HCT116 (cell line): ENCODE measurements at regions not wholly inside any gene's neighbourhood (a gene's known extent, or its start where the extent isn't known, plus 50 kb on each side); places are given as distances from the start of the nearest gene placed in this dataset.

Experiments
- ATAC-seq: fragments of 200-7000 bp; cut with Tn5 transposase; 2 replicates; pipeline ENCODE4 v1.9.1; 2020; ENCODE audit warnings: mild to moderate bottlenecking, moderate library complexity
- BruUV-seq: library from RNA; stranded (reverse); fragments of 400-500 nt; replicated peaks from 2 replicates; lab custom pipeline; 2021; lab: Mats Ljungman, UMichigan
- CTCF ChIA-PET: fragments of 300-600 bp; sonication (Branson Sonifier 250); formaldehyde crosslinking; loops from one replicate; lab custom pipeline; 2021; ENCODE audit warnings: antibody characterized with exemption; lab: Charles Lee
- POLR2A ChIA-PET: fragments of 300-600, 350-600 bp; sonication (Branson Sonifier 250); formaldehyde crosslinking; loops from one replicate; lab custom pipeline; 2021; ENCODE audit warnings: antibody characterized with exemption; lab: Charles Lee
- RAD21 ChIA-PET, 2 experiments: fragments of 300-600 bp; sonication (Branson Sonifier 250); formaldehyde crosslinking; loops; one replicate each; lab custom pipeline; 2023; ENCODE audit warnings: low total read pairs in 2 of 2; ENCODE audit not compliant: uncharacterized antibody in 2 of 2, unreplicated experiment in 2 of 2, low non-redundant PET in 1 of 2; lab: Charles Lee
- DNase-seq: peaks from one replicate; pipeline ENCODE4 v3.0.0-alpha.2; 2010; ENCODE audit warnings: low read depth, low spot score
- H2AFZ ChIP-seq: fragments of 200-600 bp; shearing (Covaris generic), sonication (generic); 2 replicates; pipeline ENCODE4 v1.6.1; 2017; ENCODE audit warnings: low read depth, mixed run types, mixed read lengths, antibody characterized with exemption, low read length; ENCODE audit not compliant: poor library complexity, severe bottlenecking
- H3K27ac ChIP-seq: 2 replicates; pipeline ENCODE4 v1.5.1; 2012; ENCODE audit warnings: low read depth, low read length
- H3K27me3 ChIP-seq: fragments of 200-600 bp; sonication (generic); 2 replicates; pipeline ENCODE4 v1.6.1; 2016; ENCODE audit warnings: mixed run types, low read length, mixed read lengths; ENCODE audit not compliant: insufficient read depth
- H3K36me3 ChIP-seq, 2 experiments: fragments of 200-500 bp in 1 of 2; fragments of 200-600 bp in 1 of 2; sonication (Bioruptor generic) in 1 of 2; sonication (generic) in 1 of 2; 2 replicates each; pipeline versions ENCODE4 v1.5.1 to v1.6.1; 2014 to 2016; ENCODE audit warnings: low read length in 2 of 2, inconsistent platforms in 1 of 2, mixed read lengths in 1 of 2, mixed run types in 1 of 2; ENCODE audit not compliant: insufficient read depth in 2 of 2, control insufficient read depth in 1 of 2
- H3K4me1 ChIP-seq, 2 experiments: fragments of 200-600 bp in 1 of 2; sonication (generic) in 1 of 2; 2 replicates each; pipeline versions ENCODE4 v1.5.1 to v1.6.1; 2012 to 2017; ENCODE audit warnings: low read length in 2 of 2, inconsistent platforms in 1 of 2, mild to moderate bottlenecking in 1 of 2, mixed read lengths in 1 of 2, mixed run types in 1 of 2, moderate library complexity in 1 of 2; ENCODE audit not compliant: insufficient read depth in 2 of 2, control insufficient read depth in 1 of 2
- H3K4me2 ChIP-seq: fragments of 200-600 bp; sonication (generic); 2 replicates; pipeline ENCODE4 v1.6.1; 2017; ENCODE audit warnings: mixed run types, low read length, mixed read lengths
- H3K4me3 ChIP-seq, 2 experiments: fragments of 200-600 bp in 1 of 2; sonication (generic) in 1 of 2; replicated peaks in 1 of 2; 2 replicates each; pipeline ENCODE4 v1.5.1; 2011 to 2016; ENCODE audit warnings: low read length in 2 of 2, control low read depth in 1 of 2, low read depth in 1 of 2, mild to moderate bottlenecking in 1 of 2, mixed read lengths in 1 of 2, mixed run types in 1 of 2
- H3K79me2 ChIP-seq: fragments of 200-600 bp; sonication (generic); 2 replicates; pipeline ENCODE4 v1.6.1; 2017; ENCODE audit warnings: mild to moderate bottlenecking, mixed run types, low read length, moderate library complexity, mixed read lengths; ENCODE audit not compliant: insufficient read depth
- H3K9ac ChIP-seq: fragments of 200-600 bp; sonication (generic); 2 replicates; pipeline ENCODE4 v1.6.1; 2016; ENCODE audit warnings: low read length, mixed read lengths
- H3K9me2 ChIP-seq: fragments of 200-600 bp; sonication (generic), shearing (Covaris generic); 2 replicates; pipeline ENCODE4 v1.6.1; 2017; ENCODE audit warnings: mixed run types, mild to moderate bottlenecking, moderate library complexity; ENCODE audit not compliant: insufficient read depth
- H3K9me3 ChIP-seq, 2 experiments: fragments of 200-500 bp in 1 of 2; fragments of 200-600 bp in 1 of 2; sonication (Bioruptor generic) in 1 of 2; sonication (generic) in 1 of 2; 2 replicates each; pipeline ENCODE4 v1.6.1; 2014 to 2017; ENCODE audit warnings: low read length in 2 of 2, mixed read lengths in 2 of 2, inconsistent platforms in 1 of 2, low read depth in 1 of 2, mild to moderate bottlenecking in 1 of 2, mixed run types in 1 of 2, moderate library complexity in 1 of 2; ENCODE audit not compliant: control insufficient read depth in 1 of 2, insufficient read depth in 1 of 2
- H4K20me1 ChIP-seq: fragments of 200-600 bp; sonication (generic), shearing (Covaris generic); 2 replicates; pipeline ENCODE4 v1.6.1; 2017; ENCODE audit warnings: mixed run types, mild to moderate bottlenecking, moderate library complexity; ENCODE audit not compliant: insufficient read depth
- CBX3 ChIP-seq: IDR thresholded peaks from 2 replicates; pipeline ENCODE4 v1.6.1; 2012; ENCODE audit warnings: low read depth
- CEBPB ChIP-seq: IDR thresholded peaks from 2 replicates; pipeline ENCODE4 v1.6.1; 2012; ENCODE audit warnings: low read depth
- EZH2phosphoT487 ChIP-seq: fragments of 200-600 bp; IDR thresholded peaks from 2 replicates; pipeline ENCODE4 v1.6.1; 2018; ENCODE audit warnings: antibody characterized with exemption, borderline replicate concordance
- POLR2A ChIP-seq: IDR thresholded peaks from 2 replicates; pipeline ENCODE4 v1.7.0; 2011; ENCODE audit warnings: borderline replicate concordance; ENCODE audit not compliant: insufficient read depth, insufficient read length; ENCODE audit errors: extremely low read depth
- POLR2AphosphoS5 ChIP-seq: IDR thresholded peaks from 2 replicates; pipeline ENCODE4 v1.6.1; 2011; ENCODE audit warnings: mild to moderate bottlenecking, low read depth, low read length, moderate library complexity
- SIN3A ChIP-seq: IDR thresholded peaks from 2 replicates; pipeline ENCODE4 v1.6.1; 2012; ENCODE audit warnings: low read depth
- SRF ChIP-seq: IDR thresholded peaks from 2 replicates; pipeline ENCODE4 v1.6.1; 2012; ENCODE audit warnings: low read depth
- TCF7L2 ChIP-seq: IDR thresholded peaks from 2 replicates; pipeline ENCODE4 v1.7.0; 2011; ENCODE audit warnings: borderline replicate concordance, inconsistent platforms; ENCODE audit not compliant: insufficient read depth, insufficient read length; ENCODE audit errors: extremely low read depth
- intact Hi-C: fragments of 100-400 bp; cut with micrococcal nuclease; formaldehyde crosslinking; loops from 2 replicates; pipeline ENCODE4 v1.10.0; 2022
- TF ChIP-seq, protein P1 (sequence below), 3 experiments: fragments of 200-600 bp in 1 of 3; sonication (generic) in 1 of 3; IDR thresholded peaks in 2 of 3; conservative IDR thresholded peaks in 1 of 3; 2 replicates each; pipeline ENCODE4 v1.5.1; 2012 to 2017; ENCODE audit warnings: low read depth in 2 of 3, low read length in 2 of 3, antibody characterized with exemption in 1 of 3, borderline replicate concordance in 1 of 3, control low read depth in 1 of 3, mild to moderate bottlenecking in 1 of 3, mixed read lengths in 1 of 3, mixed run types in 1 of 3, moderate library complexity in 1 of 3; ENCODE audit not compliant: insufficient read depth in 1 of 3

GRCh38 chr1:94644352-94644751 is 102.8 kb upstream of the F3 start:
- ChIA-PET RAD21 (no interaction called here), POLR2A (no interaction called here), CTCF (no interaction called here)
- no TSS peak for BruUV-seq
- DNase-seq (no peak), ATAC-seq (no peak)
- Histone ChIP-seq H2AFZ (no peak overlapping the region), H3K27ac (no peak overlapping the region), H3K27me3 (no peaks in the 10 kb centered on the region), H3K79me2 (no peaks in the 10 kb centered on the region), H3K9ac (no peak overlapping the region), H3K36me3 (no peaks in the 10 kb centered on the region), H3K9me2 (no peaks in the 10 kb centered on the region), H3K4me1 (peaks cover 21 to 75% of the 10 kb centered on the region in 2 experiments), H3K9me3 (0 out of 4 replicates have a peak, but pooled peaks cover 0 to 5% of the 10 kb centered on the region in 2 experiments), H3K4me2 (no peak overlapping the region), H4K20me1 (no peaks in the 10 kb centered on the region), H3K4me3 (no peak overlapping the region)
- intact Hi-C loops = no loop called here
- TF ChIP-seq, protein P1, sequence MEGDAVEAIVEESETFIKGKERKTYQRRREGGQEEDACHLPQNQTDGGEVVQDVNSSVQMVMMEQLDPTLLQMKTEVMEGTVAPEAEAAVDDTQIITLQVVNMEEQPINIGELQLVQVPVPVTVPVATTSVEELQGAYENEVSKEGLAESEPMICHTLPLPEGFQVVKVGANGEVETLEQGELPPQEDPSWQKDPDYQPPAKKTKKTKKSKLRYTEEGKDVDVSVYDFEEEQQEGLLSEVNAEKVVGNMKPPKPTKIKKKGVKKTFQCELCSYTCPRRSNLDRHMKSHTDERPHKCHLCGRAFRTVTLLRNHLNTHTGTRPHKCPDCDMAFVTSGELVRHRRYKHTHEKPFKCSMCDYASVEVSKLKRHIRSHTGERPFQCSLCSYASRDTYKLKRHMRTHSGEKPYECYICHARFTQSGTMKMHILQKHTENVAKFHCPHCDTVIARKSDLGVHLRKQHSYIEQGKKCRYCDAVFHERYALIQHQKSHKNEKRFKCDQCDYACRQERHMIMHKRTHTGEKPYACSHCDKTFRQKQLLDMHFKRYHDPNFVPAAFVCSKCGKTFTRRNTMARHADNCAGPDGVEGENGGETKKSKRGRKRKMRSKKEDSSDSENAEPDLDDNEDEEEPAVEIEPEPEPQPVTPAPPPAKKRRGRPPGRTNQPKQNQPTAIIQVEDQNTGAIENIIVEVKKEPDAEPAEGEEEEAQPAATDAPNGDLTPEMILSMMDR (IDR thresholded peaks at IDR 0.05 in 2 of 3, conservative IDR thresholded peaks at IDR 0.05 in 1 of 3; ENCODE audit: borderline replicate concordance in 1 of 3, insufficient read depth in 1 of 3, low read depth in 2 of 3, low read length in 2 of 3) = no peak
- TF ChIP-seq CEBPB (no peak), EZH2phosphoT487 (no peak), TCF7L2 (no peak)
- TF ChIP-seq, all 23 proteins: peak for 0

GRCh38 chr1:94643819-94644218 is 102.3 kb upstream of the F3 start:
- CTCF ChIA-PET = no interaction called here
- peaks cover 21 to 72% of the 10 kb centered on the region in 2 experiments for H3K4me1 ChIP-seq

More at GRCh38 chr1:94643819-94644218, 102.3 kb upstream of the F3 start:
- TF ChIP-seq CBX3 (no peak), SIN3A (no peak), POLR2A (no peak), SRF (no peak), POLR2AphosphoS5 (no peak), TCF7L2 (peak; percentile 35)
- intact Hi-C loops = no loop called here
- ATAC-seq (no peak), DNase-seq (no peak)
- Histone ChIP-seq H3K9me3 (0 out of 4 replicates have a peak, but pooled peaks cover 0 to 5% of the 10 kb centered on the region in 2 experiments), H3K27me3 (no peaks in the 10 kb centered on the region), H3K27ac (no peak overlapping the region), H2AFZ (no peak overlapping the region), H3K4me3 (no peak overlapping the region), H3K9ac (no peak overlapping the region), H3K4me2 (no peak overlapping the region), H3K36me3 (no peaks in the 10 kb centered on the region), H3K79me2 (no peaks in the 10 kb centered on the region), H4K20me1 (no peaks in the 10 kb centered on the region), H3K9me2 (no peaks in the 10 kb centered on the region)
- ChIA-PET POLR2A (no interaction called here), RAD21 (no interaction called here)
- no TSS peak for BruUV-seq
